B cell (primary cell): ENCODE measurements at regions not wholly inside any gene's neighbourhood (a gene's known extent, or its start where the extent isn't known, plus 50 kb on each side); places are given as distances from the start of the nearest gene placed in this dataset.

Source experiments
- ATAC-seq: fragments of 200-7000 bp; cut with Tn5 transposase; one replicate; pipeline ENCODE4 v1.10.0; 2021; ENCODE audit warnings: low read depth, mild to moderate bottlenecking, moderate number of reproducible peaks, moderate library complexity
- CTCF ChIA-PET: fragments of 350-600 bp; sonication (Branson Sonifier 250); formaldehyde crosslinking; loops from one replicate; lab custom pipeline; 2021; ENCODE audit warnings: antibody characterized with exemption, inconsistent platforms; lab: Charles Lee
- POLR2A ChIA-PET: fragments of 350-600 bp; sonication (Branson Sonifier 250); formaldehyde crosslinking; loops from one replicate; lab custom pipeline; 2021; ENCODE audit warnings: antibody characterized with exemption; lab: Charles Lee
- DNase-seq: peaks from one replicate; pipeline ENCODE4 v3.0.0; 2013
- H2AFZ ChIP-seq: 2 replicates; pipeline ENCODE4 v1.6.1; 2012; ENCODE audit warnings: mild to moderate bottlenecking, low read depth, low read length; ENCODE audit not compliant: insufficient read depth, poor library complexity, severe bottlenecking
- H3K27ac ChIP-seq, 2 donors: 1 replicate in 1 of 2; 2 replicates in 1 of 2; pipeline ENCODE4 v1.5.1; 2012 to 2013; ENCODE audit warnings: low read length in 2 of 2, mild to moderate bottlenecking in 2 of 2, moderate library complexity in 1 of 2
- H3K27me3 ChIP-seq, 4 experiments: fragments of 200-600 bp in 1 of 4; sonication (generic) in 1 of 4; replicated peaks in 1 of 4; 1 replicate in 2 of 4; 2 replicates in 2 of 4; pipeline versions ENCODE4 v1.6.1 to v1.7.0; 2013 to 2016; ENCODE audit warnings: low read length in 3 of 4, mild to moderate bottlenecking in 2 of 4, mixed read lengths in 1 of 4, moderate library complexity in 1 of 4; ENCODE audit not compliant: insufficient read depth in 4 of 4, control insufficient read depth in 3 of 4; ENCODE audit errors: control extremely low read depth in 1 of 4
- H3K36me3 ChIP-seq, 2 experiments: replicated peaks in 1 of 2; 1 replicate in 1 of 2; 2 replicates in 1 of 2; pipeline versions ENCODE4 v1.6.1 to v1.7.1; 2013; ENCODE audit warnings: low read length in 1 of 2; ENCODE audit not compliant: insufficient read depth in 2 of 2, control insufficient read depth in 1 of 2; ENCODE audit errors: control extremely low read depth in 1 of 2, extremely low read depth in 1 of 2
- H3K4me1 ChIP-seq, 2 donors: fragments of 200-600 bp in 1 of 2; sonication (generic) in 1 of 2; 1 replicate in 1 of 2; 2 replicates in 1 of 2; pipeline versions ENCODE4 v1.5.1 to v1.6.1; 2013 to 2017; ENCODE audit warnings: low read length in 2 of 2; ENCODE audit not compliant: control insufficient read depth in 2 of 2, insufficient read depth in 2 of 2
- H3K4me2 ChIP-seq: replicated peaks from 2 replicates; pipeline ENCODE3; 2012; ENCODE audit warnings: mild to moderate bottlenecking, low read depth, low read length; ENCODE audit not compliant: poor library complexity, severe bottlenecking
- H3K4me3 ChIP-seq, 5 experiments: fragments of 200-600 bp in 1 of 5; sonication (generic) in 1 of 5; 1 replicate in 3 of 5; 2 replicates in 2 of 5; pipeline versions ENCODE4 v1.5.1 to v1.7.0; 2011 to 2016; ENCODE audit warnings: low read length in 4 of 5, mild to moderate bottlenecking in 4 of 5, low read depth in 2 of 5, control low read depth in 1 of 5, moderate library complexity in 1 of 5; ENCODE audit not compliant: insufficient read depth in 1 of 5; ENCODE audit errors: control extremely low read depth in 1 of 5, extremely low read depth in 1 of 5
- H3K79me2 ChIP-seq: fragments of 200-600 bp; sonication (generic); one replicate; pipeline ENCODE4 v1.6.0; 2016; ENCODE audit warnings: low read length; ENCODE audit not compliant: control insufficient read depth, insufficient read depth
- H3K9ac ChIP-seq: fragments of 200-600 bp; sonication (generic); 2 replicates; pipeline ENCODE4 v1.6.1; 2017; ENCODE audit warnings: mild to moderate bottlenecking, low read length, moderate library complexity
- H3K9me3 ChIP-seq, 3 donors: one replicate each; pipeline versions ENCODE4 v1.6.1 to v1.7.1; 2013; ENCODE audit warnings: low read length in 2 of 3; ENCODE audit not compliant: control insufficient read depth in 2 of 3, insufficient read depth in 1 of 3; ENCODE audit errors: control extremely low read depth in 1 of 3
- H4K20me1 ChIP-seq: 2 replicates; pipeline ENCODE4 v1.6.0; 2012; ENCODE audit warnings: mild to moderate bottlenecking, low read length; ENCODE audit not compliant: insufficient read depth, control insufficient read depth, poor library complexity, severe bottlenecking
- H3K27ac Mint-ChIP-seq: one replicate; pipeline ENCODE4 v1.8.0; 2021; ENCODE audit warnings: mixed read lengths
- H3K27me3 Mint-ChIP-seq: one replicate; pipeline ENCODE4 v1.8.0; 2021; ENCODE audit warnings: mixed read lengths
- H3K4me1 Mint-ChIP-seq: one replicate; pipeline ENCODE4 v1.8.0; 2021; ENCODE audit warnings: mixed read lengths
- H3K4me3 Mint-ChIP-seq: one replicate; pipeline ENCODE4 v1.8.0; 2021; ENCODE audit warnings: mixed read lengths
- H3K9me3 Mint-ChIP-seq: one replicate; pipeline ENCODE4 v1.8.0; 2022; ENCODE audit warnings: mixed read lengths; ENCODE audit not compliant: insufficient read depth
- EZH2 ChIP-seq: IDR thresholded peaks from 2 replicates; pipeline ENCODE4 v1.6.1; 2012; ENCODE audit warnings: borderline replicate concordance, low read depth, mild to moderate bottlenecking, moderate library complexity, low read length; ENCODE audit not compliant: insufficient read depth, poor library complexity, severe bottlenecking
- WGBS: methylation state at CpG from one replicate; pipeline ENCODE4 v1.1.5; 2013; ENCODE audit warnings: missing lambda C conversion rate; ENCODE audit not compliant: insufficient coverage; 5-methylcytosine and 5-hydroxymethylcytosine counted together
- intact Hi-C: fragments of 100-400 bp; cut with micrococcal nuclease; formaldehyde crosslinking; loops from one replicate; pipeline ENCODE4 v1.10.0; 2022
- TF ChIP-seq, protein P1 (sequence below): fragments of 200-600 bp; IDR thresholded peaks from one replicate; pipeline ENCODE4 v1.8.0; 2022; ENCODE audit warnings: antibody characterized with exemption, mild to moderate bottlenecking

DNA sequence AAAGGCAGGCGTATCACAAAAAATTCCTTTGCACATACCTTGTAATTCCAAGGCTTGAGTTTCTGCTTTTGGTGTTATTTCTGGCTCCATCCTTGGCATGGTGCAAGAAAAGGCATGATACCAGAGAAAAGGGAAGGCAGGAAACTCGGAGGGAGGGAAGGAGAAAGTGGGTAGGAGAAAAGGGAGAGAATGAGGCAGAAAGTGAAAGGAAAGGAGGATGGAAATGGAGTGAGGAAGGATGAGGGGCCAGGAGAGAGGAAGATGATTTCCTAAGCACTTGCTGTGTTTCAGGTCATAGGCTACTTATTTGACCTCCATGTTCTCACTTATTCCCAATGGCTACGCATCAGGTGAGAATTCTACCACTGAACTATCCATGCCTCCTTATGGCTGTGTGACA, 110.8 kb upstream of the JCAD start:
- Mint-ChIP-seq H3K27me3 (peaks cover 21% of the 10 kb centered on the region), H3K4me1 (no peaks in the 10 kb centered on the region), H3K4me3 (no peak overlapping the region), H3K9me3 (no peaks in the 10 kb centered on the region), H3K27ac (no peak overlapping the region)
- no peak for ATAC-seq
- Histone ChIP-seq H3K9ac (no peak overlapping the region), H3K36me3 (no peaks in the 10 kb centered on the region), H3K27me3 (no peaks in the 10 kb centered on the region), H3K4me2 (no peak overlapping the region), H3K27ac (no peak overlapping the region), H3K4me3 (no peak overlapping the region), H3K4me1 (no peaks in the 10 kb centered on the region), H3K9me3 (no peaks in the 10 kb centered on the region), H4K20me1 (no peaks in the 10 kb centered on the region), H2AFZ (no peak overlapping the region), H3K79me2 (no peaks in the 10 kb centered on the region)
- intact Hi-C loops = no loop called here
- TF ChIP-seq, protein P1, sequence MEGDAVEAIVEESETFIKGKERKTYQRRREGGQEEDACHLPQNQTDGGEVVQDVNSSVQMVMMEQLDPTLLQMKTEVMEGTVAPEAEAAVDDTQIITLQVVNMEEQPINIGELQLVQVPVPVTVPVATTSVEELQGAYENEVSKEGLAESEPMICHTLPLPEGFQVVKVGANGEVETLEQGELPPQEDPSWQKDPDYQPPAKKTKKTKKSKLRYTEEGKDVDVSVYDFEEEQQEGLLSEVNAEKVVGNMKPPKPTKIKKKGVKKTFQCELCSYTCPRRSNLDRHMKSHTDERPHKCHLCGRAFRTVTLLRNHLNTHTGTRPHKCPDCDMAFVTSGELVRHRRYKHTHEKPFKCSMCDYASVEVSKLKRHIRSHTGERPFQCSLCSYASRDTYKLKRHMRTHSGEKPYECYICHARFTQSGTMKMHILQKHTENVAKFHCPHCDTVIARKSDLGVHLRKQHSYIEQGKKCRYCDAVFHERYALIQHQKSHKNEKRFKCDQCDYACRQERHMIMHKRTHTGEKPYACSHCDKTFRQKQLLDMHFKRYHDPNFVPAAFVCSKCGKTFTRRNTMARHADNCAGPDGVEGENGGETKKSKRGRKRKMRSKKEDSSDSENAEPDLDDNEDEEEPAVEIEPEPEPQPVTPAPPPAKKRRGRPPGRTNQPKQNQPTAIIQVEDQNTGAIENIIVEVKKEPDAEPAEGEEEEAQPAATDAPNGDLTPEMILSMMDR = no peak
- ChIA-PET CTCF (no interaction called here), POLR2A (no interaction called here)
- 80% methylated on average over 2 of the region's 3 CpGs for whole genome bisulfite sequencing
- DNase-seq = no peak

DNA sequence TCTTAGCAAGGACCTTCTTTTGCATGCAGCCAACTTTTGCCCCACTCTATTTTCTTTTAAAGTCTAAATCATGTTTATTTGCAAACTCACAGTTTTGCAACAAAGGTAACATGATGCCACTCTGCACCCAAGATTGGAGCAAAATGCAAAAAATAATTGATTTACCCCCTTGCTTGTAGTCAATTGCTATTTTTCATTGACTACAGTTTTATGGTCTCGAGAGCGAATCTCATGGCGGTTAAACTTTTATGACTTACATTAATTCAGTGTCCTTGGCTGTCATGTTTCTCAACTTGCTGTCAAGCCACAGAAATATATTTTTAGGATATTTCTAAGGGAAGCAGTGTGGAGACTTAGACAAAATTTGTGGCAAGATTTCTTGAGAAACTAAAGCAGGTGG, 110.0 kb upstream of the JCAD start:
- Mint-ChIP-seq H3K27me3 (peaks cover 23% of the 10 kb centered on the region), H3K4me3 (no peak overlapping the region), H3K9me3 (no peaks in the 10 kb centered on the region), H3K4me1 (no peaks in the 10 kb centered on the region), H3K27ac (no peak overlapping the region)
- Histone ChIP-seq H3K27ac (no peak overlapping the region), H3K27me3 (no peaks in the 10 kb centered on the region), H3K4me3 (no peak overlapping the region), H3K36me3 (no peaks in the 10 kb centered on the region), H2AFZ (no peak overlapping the region), H3K4me2 (no peak overlapping the region), H3K4me1 (no peaks in the 10 kb centered on the region), H3K9ac (no peak overlapping the region), H4K20me1 (no peaks in the 10 kb centered on the region), H3K79me2 (no peaks in the 10 kb centered on the region), H3K9me3 (no peaks in the 10 kb centered on the region)
- TF ChIP-seq EZH2 = no peak
- TF ChIP-seq, protein P1 = no peak
- CTCF ChIA-PET = no interaction called here
- WGBS = 100% methylated on average over 3 of the region's 3 CpGs
- POLR2A ChIA-PET = no interaction called here
- DNase-seq (no peak), ATAC-seq (no peak)
- intact Hi-C loops = no loop called here
